ENCODE measurements at regions not wholly inside any gene's neighbourhood (a gene's known extent, or its start where the extent isn't known, plus 50 kb on each side); places are given as distances from the start of the nearest gene placed in this dataset.

GRCh38 chr5:105453216-105453807 lies 1890.7 kb upstream of the NUDT12 start:
- intact Hi-C loops (cut with micrococcal nuclease; ENCODE audit: unreplicated experiment): no loop called here
- DNase-seq (ENCODE audit: low spot score): no peak
- CTCF ChIA-PET: no interaction called here
- TF ChIP-seq EZH2 (IDR thresholded peaks at IDR 0.05; ENCODE audit: borderline replicate concordance, low read depth, low read length, poor library complexity, severe bottlenecking): no peak
- TF ChIP-seq CTCF (conservative IDR thresholded peaks at IDR 0.05; ENCODE audit: low read depth, low read length): no peak
- H3K4me1 ChIP-seq (ENCODE audit: insufficient read depth, low read length, poor library complexity, severe bottlenecking): no peaks in the 10 kb centered on the region
- H3K36me3 ChIP-seq (ENCODE audit: insufficient read depth, low read length, poor library complexity, severe bottlenecking): no peaks in the 10 kb centered on the region
- no peaks in the 10 kb centered on the region for H3K27me3 ChIP-seq (replicated peaks; ENCODE audit: insufficient read depth, low read depth, low read length, poor library complexity)
- H3K4me3 ChIP-seq (ENCODE audit: low read depth, low read length, poor library complexity, severe bottlenecking): no peak overlapping the region
- H3K27ac ChIP-seq (ENCODE audit: low read depth, low read length, poor library complexity, severe bottlenecking): no peak overlapping the region
- peaks cover 3% of the 10 kb centered on the region for H3K9me3 ChIP-seq (ENCODE audit: low read depth, low read length, poor library complexity, severe bottlenecking)
- no TSS peak for BruUV-seq (replicated peaks)
- POLR2A ChIA-PET (ENCODE audit: low non-redundant PET): no interaction called here

GRCh38 chr5:105448271-105448670 lies 1885.7 kb upstream of the NUDT12 start:
- Histone ChIP-seq H3K9me3 (ENCODE audit: low read depth, low read length, poor library complexity, severe bottlenecking) (peaks cover 3% of the 10 kb centered on the region), H3K36me3 (ENCODE audit: insufficient read depth, low read length, poor library complexity, severe bottlenecking) (no peaks in the 10 kb centered on the region), H3K4me1 (ENCODE audit: insufficient read depth, low read length, poor library complexity, severe bottlenecking) (no peaks in the 10 kb centered on the region), H3K27me3 (replicated peaks; ENCODE audit: insufficient read depth, low read depth, low read length, poor library complexity) (no peaks in the 10 kb centered on the region), H3K4me3 (ENCODE audit: low read depth, low read length, poor library complexity, severe bottlenecking) (no peak overlapping the region), H3K27ac (ENCODE audit: low read depth, low read length, poor library complexity, severe bottlenecking) (no peak overlapping the region)
- BruUV-seq (replicated peaks): no TSS peak
- CTCF ChIA-PET: no interaction called here
- intact Hi-C loops (cut with micrococcal nuclease; ENCODE audit: unreplicated experiment): no loop called here
- no peak for DNase-seq (ENCODE audit: low spot score)
- TF ChIP-seq EZH2 (IDR thresholded peaks at IDR 0.05; ENCODE audit: borderline replicate concordance, low read depth, low read length, poor library complexity, severe bottlenecking): no peak
- no peak for TF ChIP-seq CTCF (conservative IDR thresholded peaks at IDR 0.05; ENCODE audit: low read depth, low read length)
- POLR2A ChIA-PET (ENCODE audit: low non-redundant PET): no interaction called here

GRCh38 chr5:105430516-105430915 lies 1867.9 kb upstream of the NUDT12 start:
- TF ChIP-seq EZH2 (IDR thresholded peaks at IDR 0.05; ENCODE audit: borderline replicate concordance, low read depth, low read length, poor library complexity, severe bottlenecking) (no peak), CTCF (conservative IDR thresholded peaks at IDR 0.05; ENCODE audit: low read depth, low read length) (no peak)
- intact Hi-C loops (cut with micrococcal nuclease; ENCODE audit: unreplicated experiment): no loop called here
- BruUV-seq (replicated peaks): no TSS peak
- H3K4me3 ChIP-seq (ENCODE audit: low read depth, low read length, poor library complexity, severe bottlenecking): no peak overlapping the region
- no peaks in the 10 kb centered on the region for H3K27me3 ChIP-seq (replicated peaks; ENCODE audit: insufficient read depth, low read depth, low read length, poor library complexity)
- H3K36me3 ChIP-seq (ENCODE audit: insufficient read depth, low read length, poor library complexity, severe bottlenecking): no peaks in the 10 kb centered on the region
- H3K9me3 ChIP-seq (ENCODE audit: low read depth, low read length, poor library complexity, severe bottlenecking): no peaks in the 10 kb centered on the region
- H3K4me1 ChIP-seq (ENCODE audit: insufficient read depth, low read length, poor library complexity, severe bottlenecking): no peaks in the 10 kb centered on the region
- ChIA-PET POLR2A (ENCODE audit: low non-redundant PET) (no interaction called here), CTCF (no interaction called here)
- no peak overlapping the region for H3K27ac ChIP-seq (ENCODE audit: low read depth, low read length, poor library complexity, severe bottlenecking)
- peak; percentile 50 for DNase-seq (ENCODE audit: low spot score)

Data from A673 (cell line).